Stimulated activated CD8-positive, alpha-beta memory T cell treated with anti-CD3 and anti-CD28 coated beads, Interleukin-7, amount 100 ng/mL, for 48 hours (primary cell): ENCODE measurements at regions not wholly inside any gene's neighbourhood (a gene's known extent, or its start where the extent isn't known, plus 50 kb on each side); places are given as distances from the start of the nearest gene placed in this dataset.
"Not testable (repeated sequence)": the region's sequence is repeated elsewhere in the genome, so short reads cannot be mapped to it uniquely, and the experiment has no call there.

Experiments used
- DNase-seq, 2 donors: peaks; one replicate each; pipeline ENCODE4 v3.0.0-alpha.2; 2020; ENCODE audit warnings: low read depth in 1 of 2; ENCODE audit errors: extremely low read depth in 1 of 2

DNA sequence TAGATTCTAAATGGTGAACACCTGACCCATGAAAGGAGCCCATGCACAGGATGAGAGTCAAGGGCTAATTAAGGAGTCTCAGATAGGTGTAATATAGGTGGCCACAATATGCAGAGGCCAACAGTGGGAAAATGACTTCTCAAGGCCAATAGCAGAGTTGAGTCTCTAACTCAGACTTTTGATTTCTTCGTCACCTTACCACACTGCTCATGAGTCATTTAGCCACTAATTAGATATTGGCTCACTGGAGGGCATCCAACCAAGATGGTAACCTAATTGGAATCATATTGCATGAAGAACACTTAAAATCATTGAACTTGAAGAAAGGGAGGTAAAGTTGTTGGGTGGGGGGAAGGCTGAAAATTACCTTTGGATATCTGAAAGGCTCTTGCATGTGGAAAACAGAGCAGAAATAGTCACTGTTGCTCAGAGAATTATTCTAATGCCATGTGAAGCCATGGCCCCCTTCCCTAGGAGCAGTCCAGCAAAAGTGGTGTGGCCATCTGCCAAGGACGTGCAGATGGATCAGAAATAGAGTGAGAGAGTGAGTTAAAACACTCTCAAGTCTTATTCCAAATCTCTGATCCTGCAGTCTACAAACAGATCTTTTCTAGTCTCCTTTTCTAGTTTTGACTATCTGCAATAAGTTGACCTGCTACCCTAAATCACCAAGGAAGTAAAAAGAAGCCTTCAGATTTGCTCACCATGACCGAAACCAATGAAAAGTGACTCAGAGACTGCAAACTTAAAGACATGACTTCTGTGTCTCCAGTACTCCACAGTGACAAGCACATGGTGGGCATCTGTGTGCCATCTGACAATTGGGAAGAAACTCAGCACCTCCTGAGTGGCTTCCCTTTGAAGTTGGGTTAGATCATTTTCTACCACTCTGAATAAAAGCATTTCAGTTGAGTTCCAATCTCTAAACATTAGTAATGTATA lies 93.9 kb upstream of the C1QTNF7 start:
- DNase-seq: no peak

DNA sequence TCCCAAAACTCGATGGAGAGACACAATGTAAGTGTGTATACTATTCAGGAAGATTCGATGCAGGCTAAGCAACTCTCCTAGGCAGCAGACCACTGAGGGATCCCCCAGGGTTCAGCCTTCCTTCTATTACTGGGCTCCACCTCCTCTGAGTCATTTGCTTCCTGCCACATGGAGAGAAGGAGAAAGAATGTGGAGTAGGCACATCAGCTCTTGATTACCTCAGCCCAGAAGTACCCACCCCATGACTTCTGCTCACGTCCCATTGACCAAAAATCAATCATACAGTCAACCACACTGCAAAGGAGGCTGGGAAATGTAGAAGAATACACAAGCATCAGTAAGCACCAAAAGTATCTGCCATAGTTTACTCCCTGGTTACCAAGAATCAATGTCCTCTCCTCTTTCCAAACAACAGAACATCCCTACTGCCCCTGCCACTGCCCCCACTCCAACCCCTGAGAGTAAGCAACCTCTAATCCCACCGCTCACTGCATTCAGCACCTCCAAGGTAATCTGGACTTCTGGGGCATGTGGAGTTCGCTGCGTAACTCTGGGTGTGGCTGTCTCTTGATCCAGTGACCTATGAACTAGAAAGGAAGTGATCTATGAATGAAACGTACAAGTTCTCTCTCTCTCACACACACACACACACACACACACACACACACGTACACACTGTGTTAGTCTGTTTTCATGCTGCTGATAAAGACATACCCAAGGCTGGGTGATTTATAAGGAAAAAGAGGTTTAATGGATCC lies 91.2 kb upstream of the C1QTNF7 start:
- DNase-seq: no peak

DNA sequence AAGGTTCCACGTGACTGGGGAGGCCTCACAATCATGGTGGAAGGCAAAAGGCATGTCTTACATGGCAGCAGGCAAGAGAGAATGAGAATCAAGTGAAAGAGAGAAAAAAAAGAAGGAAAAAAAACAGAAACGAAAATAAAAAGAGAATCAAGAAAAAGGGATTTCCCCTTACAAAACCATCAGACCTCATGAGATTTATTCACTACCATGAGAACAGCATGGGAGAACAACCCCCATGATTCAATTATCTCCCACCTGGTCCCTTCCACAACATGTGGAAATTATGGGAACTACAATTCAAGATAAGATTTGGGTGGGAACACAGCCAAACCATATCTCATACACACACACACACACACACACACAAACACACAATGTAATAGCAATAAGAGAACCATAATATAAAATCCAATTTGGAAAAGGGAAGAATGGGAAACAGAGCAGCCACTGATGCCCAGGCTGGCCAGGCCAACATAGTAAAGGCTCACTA lies 90.6 kb upstream of the C1QTNF7 start:
- DNase-seq: not testable (repeated sequence)

DNA sequence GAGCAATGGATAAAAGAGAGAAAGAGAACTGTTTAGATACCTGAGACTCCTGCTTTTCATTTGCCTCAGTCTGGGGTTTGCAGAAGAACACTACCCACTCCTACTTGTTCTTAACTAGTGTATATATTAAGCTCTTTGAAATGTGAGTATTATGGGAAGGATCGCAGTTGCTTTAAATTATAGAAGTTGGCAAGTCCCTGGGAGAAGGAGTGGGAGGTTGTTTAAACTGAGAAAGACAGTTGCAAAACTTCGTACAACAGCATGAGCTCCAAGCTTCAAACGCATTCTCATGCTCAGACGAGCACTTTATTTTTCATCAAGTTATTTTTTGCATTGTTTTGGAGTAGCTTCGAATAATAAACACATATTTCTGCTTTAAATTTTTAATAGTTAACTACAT lies 88.1 kb upstream of the C1QTNF7 start:
- DNase-seq: no peak

DNA sequence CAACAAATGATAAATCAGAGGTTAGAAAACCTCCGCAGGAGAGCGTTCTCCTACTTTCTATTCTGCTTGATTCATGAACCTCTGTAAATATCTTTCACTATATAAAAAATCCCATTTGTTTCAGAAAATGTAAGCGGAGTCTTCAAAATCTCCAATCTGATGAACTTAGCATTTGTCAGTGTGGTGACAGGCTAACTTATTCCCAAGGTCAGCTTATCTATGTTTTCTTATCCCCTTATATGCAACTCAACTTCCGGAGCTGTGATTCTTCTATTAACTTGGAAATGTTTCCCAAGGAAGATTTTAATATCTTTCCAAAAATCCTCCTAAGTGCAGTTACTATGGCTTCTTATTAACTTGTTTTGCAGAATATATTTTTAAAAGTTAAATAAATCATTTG lies 87.5 kb upstream of the C1QTNF7 start:
- no peak for DNase-seq

DNA sequence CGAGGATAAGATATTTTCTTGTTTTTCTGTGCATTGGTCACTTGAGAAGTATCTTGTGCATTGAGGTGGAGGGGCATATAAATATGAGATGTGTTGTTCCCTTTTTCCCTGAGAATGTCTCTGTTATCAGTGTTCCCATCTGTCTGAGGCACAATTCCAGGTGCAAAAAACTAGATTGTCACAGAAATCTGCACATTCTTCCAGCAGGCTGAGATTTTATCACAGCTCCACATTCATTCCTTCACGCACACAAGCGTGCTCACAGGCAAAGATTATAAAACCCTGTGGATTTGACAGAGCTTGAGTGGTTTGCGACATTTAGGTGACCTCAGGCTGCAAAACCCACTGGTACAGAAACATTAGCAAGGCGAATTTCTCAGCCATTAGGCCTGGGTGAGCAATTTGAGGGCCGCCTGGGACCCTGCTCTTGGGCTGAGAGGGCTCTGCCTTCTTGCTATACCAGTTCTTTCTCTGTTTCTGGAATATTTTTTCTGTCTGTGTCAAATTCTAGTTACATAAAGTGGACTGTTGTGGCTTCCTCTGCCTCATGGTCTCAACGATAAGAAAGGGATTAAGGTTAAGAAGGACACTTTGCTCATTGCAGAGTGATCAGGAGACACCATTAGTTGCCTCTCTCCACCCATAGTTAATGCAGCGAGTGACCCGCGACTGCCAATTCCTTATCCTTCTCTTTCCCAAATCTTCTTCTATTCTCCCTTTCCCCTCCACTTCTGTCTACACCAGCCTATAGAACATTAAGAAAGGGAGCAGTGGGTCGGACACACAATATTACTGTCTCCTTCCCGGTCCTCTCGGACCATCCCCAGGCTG lies 86.7 kb upstream of the C1QTNF7 start:
- DNase-seq: no peak

DNA sequence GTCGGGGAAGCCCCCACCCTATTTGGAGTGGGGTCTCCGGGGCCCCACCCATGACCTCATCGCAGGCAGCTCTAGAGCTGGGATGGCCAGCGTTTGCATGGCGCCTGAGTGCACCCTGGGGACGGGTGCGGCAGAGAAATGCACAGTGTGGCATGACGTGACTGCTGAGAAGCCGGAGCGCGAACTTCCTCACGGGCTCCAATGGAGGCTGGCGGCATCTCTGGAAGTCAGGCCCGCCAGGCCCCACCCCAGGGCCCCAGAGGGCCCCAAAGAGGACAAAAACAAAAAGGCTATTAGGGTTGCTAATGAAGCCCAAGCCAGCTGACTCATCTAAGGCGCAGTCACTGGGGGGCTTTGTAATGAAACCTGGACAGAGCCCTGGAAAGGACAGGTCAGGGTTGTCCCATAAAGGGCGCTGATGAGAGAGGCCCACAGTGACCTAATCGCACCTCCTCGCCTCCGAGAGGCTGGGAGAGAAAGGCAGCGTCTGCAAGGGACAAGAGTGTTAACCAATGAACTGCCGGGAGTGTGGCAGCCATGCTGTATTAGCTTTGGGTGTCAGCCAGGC lies 86.0 kb upstream of the C1QTNF7 start:
- no peak for DNase-seq

DNA sequence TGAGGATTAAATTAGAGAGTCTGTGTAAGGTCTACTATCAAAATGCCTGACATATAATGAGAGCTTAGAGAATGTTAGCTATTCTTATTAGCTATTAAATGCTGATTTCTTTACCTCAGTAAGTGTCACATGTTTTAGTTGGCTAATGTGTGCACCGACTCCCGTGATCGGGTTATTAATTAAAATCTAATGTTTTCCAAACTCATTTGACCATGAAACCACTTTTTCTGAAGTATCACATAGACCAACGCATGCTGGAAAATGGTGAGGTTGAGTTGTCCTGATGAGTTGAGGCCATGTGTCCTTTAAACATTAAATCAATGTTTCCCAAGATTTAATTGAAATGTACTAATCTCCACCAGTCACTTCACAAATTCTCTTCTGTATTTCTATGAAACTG lies 84.8 kb upstream of the C1QTNF7 start:
- no peak for DNase-seq

DNA sequence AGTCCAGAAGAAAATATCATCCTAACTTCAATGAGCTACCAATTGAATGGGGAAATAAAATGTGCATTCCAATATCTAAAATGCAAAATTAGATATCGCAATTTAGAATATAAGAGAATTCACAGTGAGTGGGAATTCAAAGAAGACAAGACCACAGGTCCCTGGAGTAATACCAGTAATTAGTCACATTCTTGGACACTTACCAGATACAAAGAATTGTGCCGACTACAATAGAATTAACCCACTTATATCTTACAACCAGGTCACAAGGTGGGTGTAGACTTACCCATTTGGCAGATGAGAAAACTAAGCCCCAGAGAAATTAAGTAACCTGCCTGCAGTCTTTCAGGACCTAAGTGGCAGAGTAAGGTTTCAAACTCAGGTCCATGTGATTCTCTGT lies 84.3 kb upstream of the C1QTNF7 start:
- DNase-seq: no peak

DNA sequence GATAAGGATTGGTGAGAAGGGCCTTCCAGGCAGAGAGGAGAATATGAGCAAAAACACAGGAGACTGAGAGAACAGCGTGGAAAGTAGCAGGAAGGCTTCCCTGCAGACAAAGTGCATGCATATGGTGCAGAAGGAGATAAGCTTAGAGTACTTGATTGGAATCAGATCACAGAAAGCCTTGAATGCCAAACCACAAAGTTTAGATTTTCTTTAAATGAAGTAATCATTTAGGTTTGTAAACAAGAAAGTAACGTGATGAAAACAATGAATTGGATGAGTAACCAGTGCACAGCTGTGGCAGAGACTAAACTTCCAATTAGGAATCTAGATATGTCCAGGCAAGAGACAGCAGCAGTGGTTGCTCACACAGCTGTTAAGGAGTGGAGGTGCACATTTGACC lies 83.8 kb upstream of the C1QTNF7 start:
- DNase-seq: no peak

DNA sequence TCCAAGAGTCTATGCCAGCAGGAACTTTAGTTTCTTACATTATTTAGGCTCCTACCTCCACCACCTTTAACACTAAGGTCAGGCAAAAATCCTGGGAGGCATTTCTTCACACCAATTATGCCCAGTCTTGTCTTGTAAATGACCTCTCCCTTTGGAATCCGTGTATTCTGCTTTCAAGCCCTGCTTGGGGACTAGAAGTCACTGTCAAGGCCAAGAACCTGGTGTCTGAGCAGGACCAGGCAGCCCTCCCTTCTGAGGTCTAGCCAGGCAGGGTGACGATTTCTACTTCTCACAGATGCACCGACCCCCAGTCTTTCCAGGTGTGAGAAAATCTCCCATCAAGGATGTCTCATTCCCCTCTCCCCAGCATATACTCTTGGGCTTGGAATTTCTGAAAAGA lies 82.7 kb upstream of the C1QTNF7 start:
- no peak for DNase-seq

DNA sequence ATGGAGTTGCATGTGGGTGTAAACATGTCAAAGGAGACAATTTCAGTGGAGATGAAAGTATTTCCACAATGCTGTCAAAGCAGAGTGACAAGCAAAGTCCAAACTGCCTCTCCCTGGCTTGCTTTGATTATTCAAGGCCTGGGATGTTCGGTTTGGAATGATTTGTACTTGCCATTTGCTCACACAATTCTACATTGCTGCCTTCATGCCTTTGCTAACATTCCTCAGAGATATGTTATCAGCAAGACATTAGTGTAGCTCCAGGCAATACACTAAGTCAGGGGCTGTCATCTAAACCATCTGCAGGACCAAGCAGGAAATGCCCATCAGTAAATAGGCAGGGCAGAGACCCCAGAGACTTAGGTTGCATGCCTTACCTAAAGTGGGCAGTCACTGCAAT lies 79.6 kb upstream of the C1QTNF7 start:
- DNase-seq: no peak

DNA sequence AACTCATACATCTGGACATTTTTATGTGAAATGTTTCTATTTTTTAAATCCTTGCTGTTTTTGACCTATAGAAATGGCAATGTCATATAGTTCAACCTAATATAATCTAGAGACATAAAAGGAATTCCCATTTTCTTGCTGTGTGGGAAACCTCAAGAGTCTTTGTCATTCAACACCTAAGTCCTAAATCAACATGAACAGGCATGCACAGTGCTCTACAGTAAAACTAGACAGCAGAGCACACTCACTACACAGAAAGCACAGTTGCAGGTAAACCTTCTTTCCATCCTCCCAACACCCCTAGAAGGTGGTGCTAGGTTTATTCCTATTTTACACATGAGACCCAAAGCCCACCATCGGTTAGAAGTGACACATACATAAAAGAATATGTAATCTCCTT lies 79.1 kb upstream of the C1QTNF7 start:
- no peak for DNase-seq

DNA sequence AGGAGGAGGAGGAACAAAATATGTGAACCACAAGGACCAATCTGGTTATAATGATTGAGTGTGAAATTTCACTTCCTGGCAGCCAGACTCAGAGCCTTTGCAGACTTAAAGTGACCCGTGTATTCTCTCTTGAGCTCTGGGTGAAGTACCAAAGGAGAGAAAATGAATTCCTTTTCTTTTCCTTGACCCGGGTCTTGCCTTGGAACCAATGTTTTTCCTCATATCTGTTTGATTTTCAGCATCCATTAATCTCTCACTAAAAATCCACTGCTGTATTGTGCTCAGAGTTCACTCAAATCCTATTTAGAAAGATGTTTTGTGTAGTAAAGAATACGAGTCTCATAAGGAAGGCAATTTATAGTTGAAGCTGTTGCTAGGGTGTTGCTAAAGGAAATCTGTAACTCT lies 78.3 kb upstream of the C1QTNF7 start:
- no peak for DNase-seq

DNA sequence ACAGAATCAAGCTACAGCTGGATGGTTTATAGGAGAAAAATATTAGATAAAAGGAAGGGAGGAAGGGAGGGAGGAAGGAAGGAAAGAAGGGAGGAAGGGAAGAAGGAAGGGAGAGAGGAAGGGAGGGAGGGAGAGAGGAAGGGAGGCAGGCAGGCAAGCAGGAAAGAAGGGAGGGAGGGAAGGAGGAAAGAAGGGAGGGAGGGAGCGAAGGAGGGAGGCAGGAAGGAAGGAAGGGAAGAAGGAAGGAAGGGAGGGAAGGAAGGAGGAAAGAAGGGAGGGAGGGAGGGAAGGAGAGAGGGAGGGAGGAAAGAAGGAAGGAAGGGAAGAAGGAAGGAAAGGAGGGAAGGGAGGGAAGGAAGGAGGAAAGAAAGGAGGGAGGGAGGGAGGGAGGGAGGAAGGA lies 77.9 kb upstream of the C1QTNF7 start:
- no peak for DNase-seq

DNA sequence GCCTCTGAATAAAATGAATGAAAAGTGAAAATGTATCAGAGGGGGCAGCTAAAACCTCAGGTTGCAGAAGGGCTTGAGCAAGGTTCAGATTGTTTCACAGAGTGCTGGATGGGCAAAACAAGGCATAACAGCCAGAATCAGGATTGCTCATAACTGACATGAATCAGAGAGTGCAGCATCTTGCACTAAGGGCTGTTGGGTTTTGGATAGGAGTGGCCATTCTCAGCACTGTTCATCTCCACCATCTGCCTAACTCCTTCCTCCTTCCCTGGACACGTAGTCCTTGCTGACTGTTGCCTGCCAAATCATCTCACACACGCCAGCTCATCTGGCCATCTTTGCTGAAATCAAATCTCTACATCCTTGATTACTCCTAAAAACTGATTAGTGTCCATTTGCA lies 75.3 kb upstream of the C1QTNF7 start:
- DNase-seq: no peak

DNA sequence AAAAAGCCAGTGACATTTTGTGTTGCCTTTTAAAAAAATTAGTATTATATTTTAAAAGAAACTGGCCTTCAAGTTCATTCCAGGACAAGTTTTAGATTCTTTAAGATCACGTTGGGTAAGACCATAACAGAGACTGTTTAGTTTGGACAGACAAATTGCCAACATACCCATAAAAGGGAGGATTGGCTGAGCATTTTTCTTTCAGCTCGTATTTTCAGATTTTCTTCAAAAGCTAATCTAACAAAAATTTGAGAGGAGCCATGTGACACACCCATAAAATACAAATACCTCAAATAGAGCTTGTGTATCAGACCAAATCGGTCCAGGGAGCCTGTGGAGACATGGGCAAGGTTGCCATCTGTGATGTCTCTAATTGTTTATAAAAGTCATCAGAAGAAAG lies 74.6 kb upstream of the C1QTNF7 start:
- no peak for DNase-seq

DNA sequence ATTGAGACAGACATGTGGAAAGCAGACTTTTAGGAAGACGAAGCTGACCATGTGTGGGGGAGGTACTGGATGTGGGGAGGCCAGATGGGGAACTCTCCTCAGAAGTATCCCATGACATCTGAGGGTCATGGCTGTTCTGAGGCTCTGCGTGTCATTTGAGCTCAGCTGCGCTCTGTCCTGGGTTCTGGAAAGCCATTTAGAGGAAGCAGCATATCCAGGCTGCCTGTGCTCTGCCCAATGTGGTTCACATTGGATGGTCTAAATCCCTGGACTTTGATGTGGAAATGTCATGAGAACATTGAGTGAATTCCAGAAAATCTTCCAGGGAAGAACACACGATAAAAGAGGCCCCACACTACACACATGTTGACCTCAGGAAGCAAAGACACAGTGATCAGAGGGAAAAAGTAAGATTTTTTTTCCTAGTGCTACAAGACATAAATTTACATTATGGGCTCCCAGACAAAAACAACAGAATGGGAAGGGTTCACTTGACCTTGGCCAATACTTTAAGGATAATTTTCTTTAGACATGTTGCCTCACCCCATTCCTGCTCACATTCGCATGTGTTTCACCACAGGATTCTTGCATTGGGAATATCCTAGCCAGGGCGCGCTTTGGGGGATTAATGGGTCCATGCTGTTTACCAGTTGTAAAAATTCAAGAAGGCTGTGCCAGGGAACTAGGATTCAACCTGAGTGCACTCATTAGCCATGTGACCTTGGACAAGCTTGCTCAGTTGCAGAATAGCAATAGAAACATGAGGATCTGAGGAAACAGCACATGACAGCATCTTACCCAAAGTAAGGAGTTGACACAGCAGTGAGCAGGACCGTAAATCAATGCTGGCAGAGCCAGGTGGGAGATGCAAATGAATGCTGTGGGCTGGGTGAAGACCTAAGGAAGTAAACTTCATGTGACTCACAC lies 73.2 kb upstream of the C1QTNF7 start:
- no peak for DNase-seq

DNA sequence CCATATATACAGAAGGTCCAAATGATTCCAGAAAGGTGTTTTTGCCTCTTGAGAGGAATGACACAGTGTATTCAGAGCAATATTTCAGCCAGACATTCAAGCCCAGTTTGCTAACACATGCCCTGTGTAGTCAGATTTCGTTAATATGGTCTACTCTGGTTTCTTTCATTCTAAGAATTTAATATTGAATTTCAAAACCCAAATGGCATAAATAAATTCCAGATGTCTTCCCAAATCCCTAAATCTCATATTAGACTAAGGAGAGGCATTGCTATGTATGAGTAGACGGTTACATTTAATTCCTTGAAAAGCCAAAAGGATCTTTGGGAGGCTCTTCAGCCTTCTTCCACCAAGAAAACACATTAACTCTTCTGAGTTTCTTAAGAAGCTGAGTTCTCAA lies 66.3 kb upstream of the C1QTNF7 start:
- no peak for DNase-seq

DNA sequence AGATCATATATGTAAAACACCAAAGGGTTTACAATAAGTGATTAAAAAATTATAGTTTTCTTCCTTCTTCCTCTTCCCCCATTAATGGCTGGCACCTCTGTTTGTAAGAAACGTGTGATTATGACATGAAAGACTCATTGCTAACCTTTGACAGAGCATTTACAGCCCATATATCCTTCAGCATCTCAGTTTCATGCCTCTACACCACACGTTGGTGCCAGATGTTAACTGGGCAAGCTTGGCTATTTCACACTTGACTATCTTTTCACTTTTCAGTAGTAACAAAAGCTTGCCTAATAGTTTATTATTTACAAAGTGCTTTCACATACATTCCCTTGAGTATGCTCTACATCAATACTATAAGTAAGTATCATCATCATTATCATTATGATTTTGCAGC lies 65.3 kb upstream of the C1QTNF7 start:
- no peak for DNase-seq
